K562 (cell line): ENCODE measurements at regions not wholly inside any gene's neighbourhood (a gene's known extent, or its start where the extent isn't known, plus 50 kb on each side); places are given as distances from the start of the nearest gene placed in this dataset.

Experiments
- CBFA2T2 ChIP-seq: fragments of 450-650 bp; conservative IDR thresholded peaks from 2 replicates; pipeline ENCODE4 v1.6.1; 2017; ENCODE audit warnings: mild to moderate bottlenecking
- CBX3 ChIP-seq, 2 experiments: IDR thresholded peaks; 1 replicate in 1 of 2; 2 replicates in 1 of 2; pipeline ENCODE4 v1.6.1; 2012; ENCODE audit warnings: inconsistent platforms in 2 of 2, low read length in 2 of 2, borderline replicate concordance in 1 of 2, control low read depth in 1 of 2
- ELF4 ChIP-seq: fragments of 450-650 bp; formaldehyde crosslinking; IDR thresholded peaks from 2 replicates; pipeline ENCODE4 v1.4.0; 2022; ENCODE audit warnings: missing genetic modification characterization
- HDGF ChIP-seq: fragments of 450-650 bp; IDR thresholded peaks from 2 replicates; pipeline ENCODE4 v1.6.1; 2016
- MBD1 ChIP-seq: fragments of 250-450 bp; sonication (Bioruptor Pico); IDR thresholded peaks from 2 replicates; pipeline ENCODE4 v1.8.0; 2022; ENCODE audit warnings: inconsistent platforms
- MTF1 ChIP-seq: fragments of 250-450 bp; sonication (Bioruptor Pico); IDR thresholded peaks from 2 replicates; pipeline ENCODE4 v1.9.0; 2021; ENCODE audit warnings: moderate library complexity, mild to moderate bottlenecking, inconsistent platforms, borderline replicate concordance
- RBM15 ChIP-seq: fragments of 200-400 bp; formaldehyde crosslinking; IDR thresholded peaks from 2 replicates; pipeline ENCODE4 v1.6.1; 2018; ENCODE audit warnings: mild to moderate bottlenecking, low read length, moderate library complexity; ENCODE audit not compliant: insufficient read depth
- RBM25 ChIP-seq: fragments of 200-400 bp; formaldehyde crosslinking; IDR thresholded peaks from 2 replicates; pipeline ENCODE4 v1.6.1; 2018; ENCODE audit warnings: low read length, low read depth, moderate library complexity; ENCODE audit not compliant: severe bottlenecking
- SIRT6 ChIP-seq: IDR thresholded peaks from one replicate; pipeline ENCODE4 v1.6.1; 2012; ENCODE audit warnings: low read depth, mild to moderate bottlenecking, control low read depth, inconsistent platforms, low read length, moderate library complexity
- SMC3 ChIP-seq: conservative IDR thresholded peaks from 2 replicates; pipeline ENCODE4 v1.6.1; 2011; ENCODE audit warnings: low read depth, low read length, improper control_type of control experiment; ENCODE audit not compliant: insufficient read depth
- TCF3 ChIP-seq: sonication (generic); formaldehyde crosslinking; IDR thresholded peaks from 2 replicates; pipeline ENCODE4 v1.4.0; 2020; ENCODE audit warnings: mild to moderate bottlenecking, missing genetic modification reagents
- ZBED1 ChIP-seq: IDR thresholded peaks from 2 replicates; pipeline ENCODE4 v1.6.1; 2014
- ZBTB1 ChIP-seq: sonication (generic); formaldehyde crosslinking; IDR thresholded peaks from 2 replicates; pipeline ENCODE4 v1.8.1; 2023; ENCODE audit warnings: missing genetic modification reagents, low read depth, mild to moderate bottlenecking, borderline replicate concordance
- ZKSCAN8 ChIP-seq: fragments of 200-800 bp; sonication (Bioruptor generic); IDR thresholded peaks from 2 replicates; pipeline ENCODE4 v1.6.1; 2016; ENCODE audit warnings: missing genetic modification characterization, missing compliant biosample characterization
- ZNF184 ChIP-seq: sonication (generic); formaldehyde crosslinking; IDR thresholded peaks from 2 replicates; pipeline ENCODE4 v1.5.0; 2020; ENCODE audit warnings: missing genetic modification reagents
- ZNF280A ChIP-seq: fragments of 450-650 bp; IDR thresholded peaks from 2 replicates; pipeline ENCODE4 v1.6.1; 2018; ENCODE audit warnings: mild to moderate bottlenecking, low read depth; ENCODE audit not compliant: partially characterized antibody
- TF ChIP-seq, protein P1 (sequence below): sonication (generic); formaldehyde crosslinking; IDR thresholded peaks from 2 replicates; pipeline ENCODE4 v1.8.1; 2023; ENCODE audit warnings: mild to moderate bottlenecking, missing genetic modification reagents
- TF ChIP-seq, protein P2 (sequence below), 2 experiments: fragments of 450-650 bp in 1 of 2; sonication (generic) in 1 of 2; formaldehyde crosslinking in 1 of 2; IDR thresholded peaks in 1 of 2; conservative IDR thresholded peaks in 1 of 2; 2 replicates each; pipeline versions ENCODE4 v1.6.1 to v1.8.1; 2016 to 2023; ENCODE audit warnings: mild to moderate bottlenecking in 2 of 2, moderate library complexity in 2 of 2, inconsistent platforms in 1 of 2, missing genetic modification reagents in 1 of 2
- TF ChIP-seq, protein P3 (sequence below), 3 experiments: fragments of 200-800 bp in 1 of 3; fragments of 250-450 bp in 1 of 3; fragments of 450-650 bp in 1 of 3; sonication (Bioruptor Pico) in 1 of 3; sonication (Bioruptor generic) in 1 of 3; formaldehyde crosslinking in 1 of 3; IDR thresholded peaks; 2 replicates each; pipeline versions ENCODE4 v1.6.1 to v1.8.0; 2016 to 2022; ENCODE audit warnings: mild to moderate bottlenecking in 2 of 3, missing genetic modification characterization in 2 of 3, missing compliant biosample characterization in 1 of 3, moderate library complexity in 1 of 3

DNA sequence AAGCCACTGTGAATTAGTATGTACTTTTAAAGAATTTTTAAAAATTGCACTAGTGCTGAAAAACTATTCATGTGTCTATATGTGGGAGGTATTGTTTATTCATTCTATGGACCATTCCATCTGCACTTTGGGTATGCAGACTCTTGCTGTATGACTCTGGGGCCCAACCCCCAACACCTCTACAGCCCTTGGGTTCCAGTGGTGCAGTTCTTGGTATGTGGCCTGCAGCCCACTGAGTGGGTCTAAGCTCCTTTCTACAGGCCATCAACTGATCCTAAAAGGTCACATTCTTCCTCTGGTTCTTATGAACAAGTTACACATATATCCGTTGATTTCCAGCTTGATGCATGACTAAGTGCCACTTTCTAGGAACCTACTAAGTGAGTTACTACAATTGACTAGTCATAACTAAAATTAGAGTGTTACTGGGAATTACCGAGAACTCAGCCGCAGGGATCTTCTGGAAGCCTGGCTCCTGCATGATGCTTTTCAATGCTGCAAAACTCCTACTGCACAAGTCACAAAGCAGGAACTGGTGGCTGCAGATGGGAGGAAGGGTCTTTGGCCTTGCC, 62.4 kb upstream of the MED13L start (continued):
- no peak for TF ChIP-seq ZNF280A
- no peak for TF ChIP-seq ZBED1
- TF ChIP-seq ZNF184 (CRISPR knock-in tag), result peak; percentile 84
- TF ChIP-seq RBM25, result no peak
- 0 out of 2 replicates have a peak, but pooled peaks have one; percentile 12 for TF ChIP-seq TCF3
- TF ChIP-seq, protein P1, sequence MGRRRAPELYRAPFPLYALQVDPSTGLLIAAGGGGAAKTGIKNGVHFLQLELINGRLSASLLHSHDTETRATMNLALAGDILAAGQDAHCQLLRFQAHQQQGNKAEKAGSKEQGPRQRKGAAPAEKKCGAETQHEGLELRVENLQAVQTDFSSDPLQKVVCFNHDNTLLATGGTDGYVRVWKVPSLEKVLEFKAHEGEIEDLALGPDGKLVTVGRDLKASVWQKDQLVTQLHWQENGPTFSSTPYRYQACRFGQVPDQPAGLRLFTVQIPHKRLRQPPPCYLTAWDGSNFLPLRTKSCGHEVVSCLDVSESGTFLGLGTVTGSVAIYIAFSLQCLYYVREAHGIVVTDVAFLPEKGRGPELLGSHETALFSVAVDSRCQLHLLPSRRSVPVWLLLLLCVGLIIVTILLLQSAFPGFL (CRISPR knock-in tag), result no peak
- TF ChIP-seq CBX3 (IDR thresholded peaks at IDR 0.05; ENCODE audit: borderline replicate concordance in 1 of 2, low read length in 2 of 2), result no peak
- TF ChIP-seq ZBTB1 (CRISPR knock-in tag), result no peak
- TF ChIP-seq, protein P2, sequence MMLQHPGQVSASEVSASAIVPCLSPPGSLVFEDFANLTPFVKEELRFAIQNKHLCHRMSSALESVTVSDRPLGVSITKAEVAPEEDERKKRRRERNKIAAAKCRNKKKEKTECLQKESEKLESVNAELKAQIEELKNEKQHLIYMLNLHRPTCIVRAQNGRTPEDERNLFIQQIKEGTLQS (IDR thresholded peaks at IDR 0.05), result peak; percentile 58
- TF ChIP-seq, protein P2 (CRISPR knock-in tag; conservative IDR thresholded peaks at IDR 0.05), result no peak
- no peak for TF ChIP-seq MTF1
- no peak for TF ChIP-seq CBFA2T2
- no peak for TF ChIP-seq SMC3
- TF ChIP-seq, protein P3, sequence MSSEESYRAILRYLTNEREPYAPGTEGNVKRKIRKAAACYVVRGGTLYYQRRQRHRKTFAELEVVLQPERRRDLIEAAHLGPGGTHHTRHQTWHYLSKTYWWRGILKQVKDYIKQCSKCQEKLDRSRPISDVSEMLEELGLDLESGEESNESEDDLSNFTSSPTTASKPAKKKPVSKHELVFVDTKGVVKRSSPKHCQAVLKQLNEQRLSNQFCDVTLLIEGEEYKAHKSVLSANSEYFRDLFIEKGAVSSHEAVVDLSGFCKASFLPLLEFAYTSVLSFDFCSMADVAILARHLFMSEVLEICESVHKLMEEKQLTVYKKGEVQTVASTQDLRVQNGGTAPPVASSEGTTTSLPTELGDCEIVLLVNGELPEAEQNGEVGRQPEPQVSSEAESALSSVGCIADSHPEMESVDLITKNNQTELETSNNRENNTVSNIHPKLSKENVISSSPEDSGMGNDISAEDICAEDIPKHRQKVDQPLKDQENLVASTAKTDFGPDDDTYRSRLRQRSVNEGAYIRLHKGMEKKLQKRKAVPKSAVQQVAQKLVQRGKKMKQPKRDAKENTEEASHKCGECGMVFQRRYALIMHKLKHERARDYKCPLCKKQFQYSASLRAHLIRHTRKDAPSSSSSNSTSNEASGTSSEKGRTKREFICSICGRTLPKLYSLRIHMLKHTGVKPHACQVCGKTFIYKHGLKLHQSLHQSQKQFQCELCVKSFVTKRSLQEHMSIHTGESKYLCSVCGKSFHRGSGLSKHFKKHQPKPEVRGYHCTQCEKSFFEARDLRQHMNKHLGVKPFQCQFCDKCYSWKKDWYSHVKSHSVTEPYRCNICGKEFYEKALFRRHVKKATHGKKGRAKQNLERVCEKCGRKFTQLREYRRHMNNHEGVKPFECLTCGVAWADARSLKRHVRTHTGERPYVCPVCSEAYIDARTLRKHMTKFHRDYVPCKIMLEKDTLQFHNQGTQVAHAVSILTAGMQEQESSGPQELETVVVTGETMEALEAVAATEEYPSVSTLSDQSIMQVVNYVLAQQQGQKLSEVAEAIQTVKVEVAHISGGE (CRISPR knock-in tag; IDR thresholded peaks at IDR 0.05), result no peak
- no peak for TF ChIP-seq RBM15
- TF ChIP-seq SIRT6, result no peak
- no peak for TF ChIP-seq HDGF
- no peak for TF ChIP-seq ELF4 (CRISPR knock-in tag)
- TF ChIP-seq MBD1 (CRISPR knock-in tag), result no peak
- no peak for TF ChIP-seq ZKSCAN8
